ENCODE measurements at regions not wholly inside any gene's neighbourhood (a gene's known extent, or its start where the extent isn't known, plus 50 kb on each side); places are given as distances from the start of the nearest gene placed in this dataset.

DNA sequence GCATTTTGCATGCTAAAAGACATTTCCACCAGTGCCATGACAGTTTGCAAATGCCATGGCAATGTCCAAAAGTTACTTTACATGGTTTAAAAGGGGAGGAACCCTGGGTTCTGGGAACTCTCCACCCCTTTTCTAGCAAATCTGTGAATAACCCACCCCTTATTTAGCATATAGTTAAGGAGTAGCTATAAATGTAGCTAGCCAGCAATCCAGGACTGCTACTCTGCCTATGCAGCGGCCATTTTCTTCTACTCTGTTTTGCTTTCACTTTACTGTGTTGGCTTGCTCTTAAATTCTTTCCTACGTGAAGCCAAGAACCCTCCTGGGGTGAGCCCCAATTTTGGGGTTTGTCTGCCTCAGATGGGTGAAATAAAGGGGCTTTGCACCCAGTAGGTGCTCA, 141.0 kb downstream of the PTPN11 start:
- DNase-seq (ENCODE audit: low read depth in 4 of 4, low spot score in 3 of 4) = no peak

GRCh38 chr12:112564160-112564784, 145.5 kb downstream of the PTPN11 start:
- DNase-seq (ENCODE audit: low read depth in 4 of 4, low spot score in 3 of 4) = no peak

DNA sequence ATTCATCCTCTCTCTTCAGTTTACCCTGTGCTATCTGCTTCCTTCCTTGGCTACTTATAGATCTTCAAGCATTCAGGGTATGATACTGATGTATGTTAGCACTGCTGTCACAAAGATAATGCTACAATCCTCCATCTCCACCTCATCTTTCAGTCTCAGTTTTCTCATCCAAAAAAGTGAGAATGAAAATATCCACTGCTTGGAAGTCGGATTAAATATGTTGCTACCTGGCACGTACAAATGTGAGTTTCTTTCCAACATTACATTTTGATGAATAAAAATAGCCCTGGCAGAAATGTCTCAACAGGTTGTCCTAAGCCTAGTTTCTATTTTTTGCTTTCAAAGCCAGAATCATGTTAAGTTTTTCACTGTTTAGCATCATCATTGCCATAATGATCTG, 149.9 kb downstream of the PTPN11 start:
- DNase-seq (ENCODE audit: low read depth in 4 of 4, low spot score in 3 of 4) = no peak

- no peak for DNase-seq (ENCODE audit: low read depth in 4 of 4, low spot score in 3 of 4)
Observed at GRCh38 chr12:112570096-112570495, 151.3 kb downstream of the PTPN11 start.

DNA sequence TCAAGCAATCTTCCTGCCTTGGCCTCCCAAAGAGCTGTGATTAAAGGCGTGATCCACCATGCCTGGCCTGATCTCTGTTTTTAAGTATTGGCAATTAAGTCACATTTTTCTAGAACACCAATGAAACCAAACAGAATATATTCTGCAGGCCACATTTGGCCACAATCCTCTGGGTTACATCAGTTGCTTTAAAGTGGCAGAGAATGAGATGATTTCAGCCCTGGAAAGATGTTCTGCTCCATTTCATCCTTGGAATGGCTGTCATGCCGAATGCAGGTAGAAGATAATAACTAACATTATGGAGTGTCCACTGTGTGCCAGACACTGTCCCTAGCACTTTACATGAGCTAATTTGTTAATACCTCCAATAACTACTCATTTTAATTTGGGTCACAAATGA, 154.4 kb downstream of the PTPN11 start:
- no peak for DNase-seq (ENCODE audit: low read depth in 4 of 4, low spot score in 3 of 4)

DNA sequence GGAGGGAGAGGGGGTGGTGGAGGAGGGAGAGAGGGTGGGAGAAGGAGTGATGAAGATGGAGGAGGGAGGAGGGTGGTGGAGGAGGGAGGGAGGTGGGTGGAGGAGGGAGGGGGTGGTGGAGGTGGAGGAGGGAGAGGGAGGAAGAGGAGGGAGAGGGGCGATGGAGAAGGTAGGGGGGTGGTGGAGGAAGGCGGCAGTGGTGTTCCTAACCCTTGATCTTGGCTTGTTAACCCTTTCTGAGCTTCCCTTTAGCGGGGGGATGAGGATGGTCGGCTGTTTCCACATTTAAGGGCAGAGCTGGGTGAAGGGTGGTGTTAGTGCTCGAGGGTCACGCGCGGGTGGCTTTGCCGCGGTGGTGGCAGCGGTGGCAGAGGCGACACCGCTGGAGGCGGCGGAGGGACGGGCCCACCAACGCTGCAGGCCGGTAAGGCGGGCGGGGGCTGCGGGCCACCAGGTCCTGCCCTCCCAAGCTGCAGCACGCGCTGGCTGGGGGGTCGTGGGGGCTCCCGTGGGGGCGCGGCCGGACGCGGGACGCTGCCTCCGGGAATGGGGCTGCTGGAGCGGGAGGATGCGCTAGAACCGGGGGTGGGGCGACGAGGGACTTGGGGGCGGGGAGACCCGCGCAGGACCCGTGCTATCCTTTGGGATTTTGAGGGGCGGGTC, 156.3 kb downstream of the PTPN11 start:
- no peak for DNase-seq (ENCODE audit: low read depth in 4 of 4, low spot score in 3 of 4)

DNA sequence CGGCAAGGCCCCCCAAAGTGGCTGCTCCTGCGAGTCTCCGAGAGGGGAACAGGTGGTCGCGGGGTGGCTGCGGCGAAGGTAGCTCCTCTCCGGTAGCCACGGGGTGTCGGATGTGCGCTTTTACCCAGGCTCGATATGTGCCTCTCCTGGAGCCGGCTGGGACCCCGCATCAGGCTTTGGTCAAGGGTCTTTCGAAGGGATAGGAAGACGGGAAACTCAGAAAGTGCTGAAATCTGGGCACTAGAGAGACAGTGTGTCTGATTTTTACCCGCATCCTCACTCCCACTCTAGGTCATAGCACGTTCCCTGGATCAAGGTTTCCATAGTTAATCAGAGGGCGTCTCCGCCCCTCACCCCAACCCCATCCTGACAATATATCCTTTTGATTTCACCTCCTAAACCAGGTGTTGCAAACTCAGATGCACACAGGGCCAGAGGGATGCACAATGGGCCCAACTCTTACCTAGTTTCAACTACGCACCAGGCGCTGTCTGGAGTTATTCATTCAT, 156.9 kb downstream of the PTPN11 start:
- DNase-seq (ENCODE audit: low read depth in 4 of 4, low spot score in 3 of 4) = no peak

DNA sequence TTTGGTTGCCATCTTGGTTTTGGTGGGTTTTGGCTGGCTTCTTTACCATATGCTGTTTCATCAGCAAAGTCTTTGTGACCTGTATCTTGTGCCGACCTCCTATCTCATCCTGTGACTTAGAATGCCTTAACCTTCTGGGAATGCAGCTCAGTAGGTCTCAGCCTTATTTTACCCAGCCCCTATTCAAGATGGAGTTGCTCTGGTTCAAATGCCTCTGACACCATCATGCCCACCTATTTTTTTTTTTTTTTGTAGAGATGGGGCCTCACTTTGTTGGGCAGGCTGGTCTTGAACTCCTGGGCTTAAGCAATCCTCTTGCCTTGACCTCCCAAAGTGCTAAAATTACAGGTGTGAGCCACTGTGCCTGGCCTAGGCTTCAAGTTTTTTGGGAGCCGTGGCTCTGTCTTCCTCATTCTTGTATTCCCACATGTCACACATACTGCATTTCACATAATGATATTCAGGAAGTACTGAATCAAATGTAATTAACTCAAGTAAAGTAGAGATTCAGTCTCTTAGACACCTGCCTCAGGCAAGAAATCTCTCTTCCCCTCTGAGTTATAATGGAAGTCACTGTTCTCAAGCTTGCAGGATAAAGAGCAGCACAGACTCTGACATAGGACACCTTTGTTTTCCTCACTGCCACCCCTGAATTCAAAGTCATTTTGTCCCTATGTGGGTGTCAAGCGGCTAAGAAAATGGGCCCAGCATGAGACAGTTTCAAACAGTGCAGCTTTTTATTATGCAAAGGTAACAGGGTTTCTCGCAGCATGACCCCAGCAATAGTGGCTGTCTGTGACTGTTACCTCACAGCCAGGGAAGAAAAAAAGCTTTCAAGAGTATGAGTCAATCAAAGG, 159.0 kb downstream of the PTPN11 start:
- DNase-seq (ENCODE audit: low read depth in 4 of 4, low spot score in 3 of 4) = no peak

DNA sequence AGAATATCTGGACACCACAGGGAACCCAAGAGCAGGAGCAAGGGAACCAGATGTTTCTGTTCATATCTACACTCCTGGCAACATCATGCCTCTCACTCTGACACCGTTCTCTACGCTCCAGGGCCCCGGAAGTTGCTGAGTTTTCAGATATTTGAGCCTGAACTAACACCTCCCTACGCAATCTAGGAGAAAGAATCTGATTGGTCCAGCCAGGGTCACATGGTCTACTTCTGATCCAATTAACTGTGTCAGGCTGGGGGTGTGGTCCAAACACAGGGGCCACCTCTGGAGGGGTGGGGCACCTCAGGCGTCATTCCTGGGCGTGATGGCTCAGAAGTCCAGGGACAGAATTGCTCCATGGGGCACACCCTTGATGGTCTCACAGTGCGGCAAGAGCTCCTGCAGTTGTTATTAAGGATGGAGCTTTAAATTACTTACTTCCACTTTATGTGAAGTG, 165.5 kb downstream of the PTPN11 start:
- DNase-seq (ENCODE audit: low read depth in 4 of 4, low spot score in 3 of 4) = no peak

DNA sequence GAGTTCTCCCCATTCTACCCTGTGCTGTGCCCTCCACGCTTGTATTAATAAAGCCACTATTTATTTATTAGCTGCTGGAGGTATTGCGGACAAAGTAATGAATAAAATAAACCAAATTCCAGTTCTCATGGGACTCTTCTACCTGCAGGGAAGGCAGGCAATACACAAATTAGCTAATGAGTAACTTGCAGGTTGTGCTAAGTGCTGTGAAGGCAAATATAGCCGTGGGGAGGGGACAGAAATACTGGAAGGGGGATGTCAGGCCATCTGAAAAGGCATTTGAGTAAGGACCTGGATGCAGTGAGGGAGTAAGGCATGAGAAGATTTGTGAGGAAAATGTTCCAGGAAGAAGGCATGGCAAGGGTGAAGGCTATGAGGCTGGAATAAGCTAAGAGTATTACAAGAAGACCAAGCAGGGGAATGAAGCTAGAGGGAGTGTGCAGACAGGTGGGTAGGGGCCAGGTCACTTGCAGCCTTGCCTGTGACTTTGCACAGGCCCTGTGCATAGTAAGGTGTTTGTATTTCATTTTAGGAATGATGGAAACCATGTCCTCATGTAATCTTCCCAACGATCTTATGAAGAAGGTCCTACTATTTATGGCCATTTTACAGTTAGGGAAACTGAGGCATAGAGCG, 167.5 kb downstream of the PTPN11 start:
- no peak for DNase-seq (ENCODE audit: low read depth in 4 of 4, low spot score in 3 of 4)

DNA sequence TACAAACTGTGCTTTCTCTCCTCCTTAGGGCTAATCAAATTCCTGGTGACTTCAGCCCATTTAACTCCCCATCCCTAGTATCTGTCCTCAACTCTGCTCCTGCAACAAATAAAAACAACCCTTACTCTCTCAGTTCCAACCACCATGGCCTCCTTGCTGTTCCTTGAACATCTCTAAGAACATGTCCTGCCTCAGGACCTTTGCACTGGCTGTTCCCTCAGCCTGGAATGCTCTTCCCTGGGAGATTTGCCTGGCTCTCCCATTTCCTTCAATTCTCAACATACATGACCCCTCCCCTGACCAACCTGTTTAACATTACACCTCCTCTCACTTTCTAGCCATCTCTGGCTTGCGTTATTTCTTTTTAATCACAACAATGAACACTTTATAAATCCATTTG, 170.5 kb downstream of the PTPN11 start:
- DNase-seq (ENCODE audit: low read depth in 4 of 4, low spot score in 3 of 4) = no peak

- DNase-seq (ENCODE audit: low read depth in 4 of 4, low spot score in 3 of 4) = no peak
Observed at GRCh38 chr12:112590281-112590680, 171.5 kb downstream of the PTPN11 start.

- no peak for DNase-seq (ENCODE audit: low read depth in 4 of 4, low spot score in 3 of 4)
Observed at GRCh38 chr12:112591488-112591887, 172.7 kb downstream of the PTPN11 start.

GRCh38 chr12:112595410-112595809, 176.7 kb downstream of the PTPN11 start:
- no peak for DNase-seq (ENCODE audit: low read depth in 4 of 4, low spot score in 3 of 4)

- no peak for DNase-seq (ENCODE audit: low read depth in 4 of 4, low spot score in 3 of 4)
Observed at GRCh38 chr12:112597986-112598385, 179.2 kb downstream of the PTPN11 start.

DNA sequence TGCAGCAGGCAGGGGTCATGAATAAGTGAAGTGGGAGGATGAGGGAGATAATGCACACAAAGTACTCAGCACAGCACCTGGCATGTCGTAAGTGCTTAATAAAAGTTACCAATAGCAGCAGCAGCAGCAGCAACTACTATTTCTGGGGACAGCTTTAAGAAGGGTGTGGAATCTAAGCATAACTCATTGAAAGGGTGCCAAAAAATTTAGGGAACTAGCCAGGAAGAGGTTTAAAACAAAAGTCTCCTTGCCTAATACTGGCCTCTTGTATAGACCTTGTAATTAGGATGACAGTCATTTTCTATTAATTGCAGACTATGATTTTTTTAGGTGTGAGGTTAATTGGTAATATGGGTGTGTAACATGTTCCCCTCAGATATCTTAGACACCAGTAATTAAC, 179.9 kb downstream of the PTPN11 start:
- DNase-seq (ENCODE audit: low read depth in 4 of 4, low spot score in 3 of 4) = no peak

GRCh38 chr12:112599871-112600270, 181.1 kb downstream of the PTPN11 start:
- no peak for DNase-seq (ENCODE audit: low read depth in 4 of 4, low spot score in 3 of 4)

GRCh38 chr12:112602150-112602549, 183.4 kb downstream of the PTPN11 start:
- DNase-seq (ENCODE audit: low read depth in 4 of 4, low spot score in 3 of 4) = no peak

- DNase-seq (ENCODE audit: low read depth in 4 of 4, low spot score in 3 of 4) = no peak
Observed at GRCh38 chr12:112606611-112607365, 184.8 kb upstream of the RPH3A start.

DNA sequence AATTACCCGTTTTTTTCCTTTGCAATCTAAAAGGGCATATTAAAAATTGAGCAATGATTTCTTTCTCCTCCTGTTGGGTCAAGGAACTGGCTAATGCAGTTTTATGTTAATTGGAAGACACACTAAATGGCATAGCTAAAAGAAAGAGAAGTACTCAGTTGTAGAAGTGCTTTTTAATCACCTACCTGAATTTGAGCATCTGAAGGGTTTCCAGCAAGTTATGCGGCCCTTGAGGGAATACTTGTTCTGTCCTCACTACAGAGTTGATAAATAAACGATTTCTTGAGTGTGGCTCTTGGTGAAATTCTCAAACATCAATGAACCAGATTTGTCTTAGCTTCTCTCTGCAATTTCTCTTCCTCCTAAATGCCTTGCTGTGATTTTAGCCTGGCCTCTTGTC, 184.1 kb upstream of the RPH3A start:
- no peak for DNase-seq (ENCODE audit: low read depth in 4 of 4, low spot score in 3 of 4)

Data from right renal pelvis (tissue), 4 donors.